GM12873 (cell line): ENCODE measurements at regions not wholly inside any gene's neighbourhood (a gene's known extent, or its start where the extent isn't known, plus 50 kb on each side); places are given as distances from the start of the nearest gene placed in this dataset.
A peak's percentile ranks its signal among the peaks of the same experiment; 100 is the strongest.

ENCODE experiments used
- CTCF ChIP-seq: IDR thresholded peaks from 2 replicates; pipeline ENCODE4 v1.5.1; 2012; ENCODE audit warnings: low read depth, mild to moderate bottlenecking, moderate library complexity, low read length, control low read depth; ENCODE audit not compliant: insufficient read depth; ENCODE audit errors: missing control alignments

- TF ChIP-seq CTCF: peak; percentile 79
These were observed 126.7 kb downstream of the CRLF3 start for GRCh38 chr17:30697619-30698460.

GRCh38 chr17:30696234-30696633, 128.3 kb downstream of the CRLF3 start:
- TF ChIP-seq CTCF: no peak

- TF ChIP-seq CTCF: peak; percentile 60
These were observed 130.7 kb downstream of the CRLF3 start for GRCh38 chr17:30693772-30694171.

GRCh38 chr17:30677550-30678249, 146.8 kb downstream of the CRLF3 start:
- no peak for TF ChIP-seq CTCF

GRCh38 chr17:30605523-30605922, 128.3 kb downstream of the GOSR1 start:
- no peak for TF ChIP-seq CTCF

GRCh38 chr17:30605027-30605426, 127.8 kb downstream of the GOSR1 start:
- no peak for TF ChIP-seq CTCF

- no peak for TF ChIP-seq CTCF
These were observed 123.8 kb downstream of the GOSR1 start for GRCh38 chr17:30600830-30601494.
